NCI-H748 (cell line): ENCODE measurements at regions not wholly inside any gene's neighbourhood (a gene's known extent, or its start where the extent isn't known, plus 50 kb on each side); places are given as distances from the start of the nearest gene placed in this dataset.

Experiments used
- DNase-seq: peaks from one replicate; lab custom pipeline; 2025; ENCODE audit not compliant: unreplicated experiment; lab: John Stamatoyannopoulos, UW

DNA sequence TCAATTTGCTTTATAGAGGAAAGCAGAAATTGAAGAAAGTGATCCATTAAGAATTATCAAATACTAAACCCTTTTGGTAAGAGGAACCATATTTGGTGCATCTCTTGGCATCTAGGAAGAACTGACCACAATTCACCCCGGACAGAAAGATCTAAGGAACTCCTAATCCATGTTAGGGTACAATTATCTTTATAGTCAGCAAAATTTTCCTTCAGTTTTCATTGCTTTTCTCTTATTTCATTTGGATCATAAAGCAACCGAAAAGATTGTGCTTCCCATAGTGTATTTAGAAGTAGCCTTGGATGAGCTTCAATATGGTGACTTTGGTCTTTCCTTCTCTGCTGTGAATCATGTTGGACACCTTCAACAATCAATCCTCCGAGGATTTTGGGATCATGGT lies 50.1 kb upstream of the IGFBP5 start:
- DNase-seq: no peak
